Parathyroid adenoma (tissue), 2 donors: ENCODE measurements at regions not wholly inside any gene's neighbourhood (a gene's known extent, or its start where the extent isn't known, plus 50 kb on each side); places are given as distances from the start of the nearest gene placed in this dataset.

ENCODE experiments used
- H2AFZ ChIP-seq: fragments of 300-600 bp; sonication (generic); one replicate; pipeline ENCODE4 v1.7.0; 2017; ENCODE audit warnings: antibody characterized with exemption, mild to moderate bottlenecking
- H3K27ac ChIP-seq: fragments of 300-600 bp; sonication (generic); one replicate; pipeline ENCODE4 v1.7.0; 2017
- H3K27me3 ChIP-seq: fragments of 300-600 bp; sonication (generic); one replicate; pipeline ENCODE4 v1.7.0; 2017; ENCODE audit warnings: low read length; ENCODE audit not compliant: control insufficient read depth, insufficient read depth
- H3K36me3 ChIP-seq: fragments of 300-600 bp; sonication (generic); one replicate; pipeline ENCODE4 v1.7.0; 2017; ENCODE audit warnings: low read length; ENCODE audit not compliant: control insufficient read depth, insufficient read depth
- H3K4me1 ChIP-seq: fragments of 300-600 bp; sonication (generic); one replicate; pipeline ENCODE4 v1.7.0; 2017; ENCODE audit warnings: control low read depth
- H3K4me2 ChIP-seq: fragments of 300-600 bp; sonication (generic); one replicate; pipeline ENCODE4 v1.7.0; 2017; ENCODE audit warnings: low read length
- H3K4me3 ChIP-seq: fragments of 300-600 bp; sonication (generic); one replicate; pipeline ENCODE4 v1.7.0; 2017; ENCODE audit warnings: low read depth, low read length
- H3K79me2 ChIP-seq: fragments of 300-600 bp; sonication (generic); one replicate; pipeline ENCODE4 v1.7.0; 2017; ENCODE audit warnings: control low read depth
- H3K9ac ChIP-seq: fragments of 300-600 bp; sonication (generic); one replicate; pipeline ENCODE4 v1.7.0; 2017; ENCODE audit warnings: mild to moderate bottlenecking
- H3K9me3 ChIP-seq: fragments of 300-600 bp; sonication (generic); one replicate; pipeline ENCODE4 v1.7.0; 2017; ENCODE audit warnings: low read length; ENCODE audit not compliant: control insufficient read depth
- TF ChIP-seq, protein P1 (sequence below): fragments of 300-600 bp; sonication (generic); IDR thresholded peaks from one replicate; pipeline ENCODE4 v1.7.0; 2017; ENCODE audit warnings: antibody characterized with exemption, mild to moderate bottlenecking
- donor health status: primary hyperparathyroidism.

- H3K9me3 ChIP-seq = no peaks in the 10 kb centered on the region
- H3K4me3 ChIP-seq = no peak overlapping the region
- no peaks in the 10 kb centered on the region for H3K36me3 ChIP-seq
- no peak overlapping the region for H3K27ac ChIP-seq
- H2AFZ ChIP-seq = no peak overlapping the region
- no peaks in the 10 kb centered on the region for H3K79me2 ChIP-seq
- no peak overlapping the region for H3K4me2 ChIP-seq
- H3K9ac ChIP-seq = no peak overlapping the region
- no peaks in the 10 kb centered on the region for H3K4me1 ChIP-seq
- TF ChIP-seq, protein P1, sequence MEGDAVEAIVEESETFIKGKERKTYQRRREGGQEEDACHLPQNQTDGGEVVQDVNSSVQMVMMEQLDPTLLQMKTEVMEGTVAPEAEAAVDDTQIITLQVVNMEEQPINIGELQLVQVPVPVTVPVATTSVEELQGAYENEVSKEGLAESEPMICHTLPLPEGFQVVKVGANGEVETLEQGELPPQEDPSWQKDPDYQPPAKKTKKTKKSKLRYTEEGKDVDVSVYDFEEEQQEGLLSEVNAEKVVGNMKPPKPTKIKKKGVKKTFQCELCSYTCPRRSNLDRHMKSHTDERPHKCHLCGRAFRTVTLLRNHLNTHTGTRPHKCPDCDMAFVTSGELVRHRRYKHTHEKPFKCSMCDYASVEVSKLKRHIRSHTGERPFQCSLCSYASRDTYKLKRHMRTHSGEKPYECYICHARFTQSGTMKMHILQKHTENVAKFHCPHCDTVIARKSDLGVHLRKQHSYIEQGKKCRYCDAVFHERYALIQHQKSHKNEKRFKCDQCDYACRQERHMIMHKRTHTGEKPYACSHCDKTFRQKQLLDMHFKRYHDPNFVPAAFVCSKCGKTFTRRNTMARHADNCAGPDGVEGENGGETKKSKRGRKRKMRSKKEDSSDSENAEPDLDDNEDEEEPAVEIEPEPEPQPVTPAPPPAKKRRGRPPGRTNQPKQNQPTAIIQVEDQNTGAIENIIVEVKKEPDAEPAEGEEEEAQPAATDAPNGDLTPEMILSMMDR = no peak
- no peaks in the 10 kb centered on the region for H3K27me3 ChIP-seq
Measured at GRCh38 chr1:38787041-38787440, 72.5 kb downstream of the RRAGC start.

DNA sequence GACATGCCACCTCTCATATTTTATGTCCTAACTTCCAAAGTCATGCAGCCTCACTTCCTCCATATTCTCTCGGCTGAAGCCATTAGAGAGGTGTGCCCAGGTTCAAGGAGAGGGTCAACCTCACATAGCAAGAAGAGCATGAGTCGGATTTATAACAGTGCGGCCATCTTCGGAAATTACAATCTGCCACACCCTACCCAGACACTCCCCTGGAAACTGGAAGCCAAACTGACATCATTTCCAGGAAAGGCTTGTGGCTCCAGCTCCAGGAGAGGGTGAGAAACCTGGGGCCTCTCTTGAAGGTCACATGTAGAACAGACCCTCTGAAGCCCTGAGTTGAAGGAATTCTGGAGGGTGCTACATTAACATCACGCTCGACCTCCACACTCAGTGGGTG is 73.5 kb downstream of the RRAGC start:
- Histone ChIP-seq H3K36me3 (no peaks in the 10 kb centered on the region), H3K4me1 (no peaks in the 10 kb centered on the region), H3K9me3 (no peaks in the 10 kb centered on the region), H3K79me2 (no peaks in the 10 kb centered on the region), H2AFZ (no peak overlapping the region), H3K9ac (no peak overlapping the region), H3K27ac (no peak overlapping the region), H3K27me3 (no peaks in the 10 kb centered on the region), H3K4me3 (no peak overlapping the region), H3K4me2 (no peak overlapping the region)
- TF ChIP-seq, protein P1 = no peak

GRCh38 chr1:38785285-38786039 is 74.1 kb downstream of the RRAGC start:
- no peaks in the 10 kb centered on the region for H3K79me2 ChIP-seq
- H3K4me1 ChIP-seq = no peaks in the 10 kb centered on the region
- H3K9me3 ChIP-seq = no peaks in the 10 kb centered on the region
- no peaks in the 10 kb centered on the region for H3K27me3 ChIP-seq
- H3K27ac ChIP-seq = no peak overlapping the region
- H3K36me3 ChIP-seq = no peaks in the 10 kb centered on the region
- H3K9ac ChIP-seq = no peak overlapping the region
- H3K4me3 ChIP-seq = no peak overlapping the region
- no peak overlapping the region for H3K4me2 ChIP-seq
- TF ChIP-seq, protein P1 = no peak
- H2AFZ ChIP-seq = no peak overlapping the region

DNA sequence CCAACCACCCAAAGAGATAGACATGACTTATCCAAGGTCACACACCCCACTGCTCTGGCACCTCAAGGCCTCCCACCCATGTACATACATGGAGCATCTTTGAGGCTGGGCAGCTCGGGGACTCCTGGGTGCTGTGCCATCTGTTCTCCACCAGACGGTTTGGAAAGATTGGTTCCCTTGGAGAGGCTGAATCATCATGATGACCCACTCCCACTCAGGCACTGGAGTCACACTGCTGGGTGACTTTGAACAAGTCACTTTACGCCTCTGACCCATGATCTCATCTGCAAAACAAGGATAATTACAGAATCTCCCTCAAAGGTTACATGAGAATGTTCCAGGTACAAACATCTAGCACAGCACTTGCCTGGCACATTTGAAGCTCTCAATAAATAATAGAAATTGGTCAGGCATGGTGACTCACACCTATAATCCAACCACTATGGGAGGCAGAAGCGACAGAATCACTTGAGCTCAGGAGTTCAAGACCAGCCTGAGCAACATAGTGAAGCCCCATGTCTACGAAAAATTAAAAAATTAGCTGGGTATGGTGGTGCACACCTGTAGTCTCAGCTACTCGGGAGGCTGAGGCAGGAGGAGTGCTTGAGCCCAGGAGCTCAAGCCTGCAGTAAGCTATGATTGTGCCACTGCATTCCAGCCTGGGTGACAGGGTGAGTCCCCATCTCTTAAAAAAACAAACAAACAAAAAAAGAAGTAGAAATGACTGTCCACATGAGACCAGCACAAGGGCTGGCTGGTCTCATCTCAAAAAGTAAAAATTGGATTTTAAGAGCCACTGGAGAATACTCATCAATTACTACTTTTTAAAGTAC is 74.9 kb downstream of the RRAGC start:
- Histone ChIP-seq H3K9ac (no peak overlapping the region), H2AFZ (no peak overlapping the region), H3K36me3 (no peaks in the 10 kb centered on the region), H3K27me3 (no peaks in the 10 kb centered on the region), H3K9me3 (no peaks in the 10 kb centered on the region), H3K4me2 (no peak overlapping the region), H3K79me2 (no peaks in the 10 kb centered on the region), H3K27ac (no peak overlapping the region), H3K4me1 (no peaks in the 10 kb centered on the region), H3K4me3 (no peak overlapping the region)
- TF ChIP-seq, protein P1 = no peak
